ENCODE measurements at regions not wholly inside any gene's neighbourhood (a gene's known extent, or its start where the extent isn't known, plus 50 kb on each side); places are given as distances from the start of the nearest gene placed in this dataset.

DNA sequence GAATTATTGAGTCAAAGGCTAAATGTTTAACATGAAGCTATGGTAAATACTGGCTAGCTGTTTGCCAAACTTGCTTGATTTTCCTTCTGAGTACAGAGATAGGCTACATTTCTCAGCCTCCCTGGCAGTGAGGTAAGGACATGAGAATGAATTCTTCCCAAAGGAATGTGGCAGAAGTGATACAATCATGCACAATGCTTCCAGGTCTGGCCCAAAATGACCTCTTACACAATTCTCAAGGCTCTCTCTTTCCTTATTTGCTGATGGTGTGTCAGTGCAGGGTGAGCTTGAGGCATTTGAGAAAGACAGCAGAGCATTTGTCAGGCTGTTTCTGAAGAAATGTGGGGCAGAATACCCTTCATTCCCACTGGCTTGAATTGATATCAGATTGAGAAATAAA, 95.6 kb upstream of the NABP1 start:
- Histone ChIP-seq H3K9me3 (ENCODE audit: control insufficient read depth, insufficient read depth, low read length) (no peaks in the 10 kb centered on the region), H3K27me3 (ENCODE audit: control insufficient read depth, insufficient read depth, low read length) (no peaks in the 10 kb centered on the region), H3K36me3 (ENCODE audit: control insufficient read depth, insufficient read depth, low read length) (no peaks in the 10 kb centered on the region), H3K4me3 (ENCODE audit: low read depth, low read length) (no peak overlapping the region), H3K4me1 (ENCODE audit: control insufficient read depth, insufficient read depth, low read length) (no peaks in the 10 kb centered on the region), H3K27ac (ENCODE audit: low read depth, low read length) (no peak overlapping the region)
- DNase-seq (ENCODE audit: low read depth in 4 of 6, low spot score in 6 of 6) = no peak

DNA sequence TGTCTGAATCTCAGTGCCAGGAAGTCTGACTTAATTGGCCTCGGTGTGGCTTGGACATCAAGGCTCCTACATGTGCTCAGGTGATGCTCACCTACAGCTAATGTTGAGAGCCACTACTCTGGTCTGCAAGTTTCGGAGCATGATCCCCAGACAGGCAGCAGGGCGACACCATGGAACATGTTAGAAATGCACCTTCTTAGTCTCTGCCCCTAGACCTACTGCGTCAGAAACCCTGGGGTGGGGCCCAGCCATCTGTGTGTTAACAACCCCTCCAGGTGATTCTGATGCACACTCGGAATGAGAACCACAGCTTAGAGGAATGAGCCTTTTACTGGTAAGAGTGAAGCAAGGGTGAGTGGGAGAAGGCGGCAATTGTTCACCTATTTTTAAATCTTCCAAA, 86.9 kb upstream of the NABP1 start:
- H3K27ac ChIP-seq (ENCODE audit: low read depth, low read length) = no peak overlapping the region
- no peaks in the 10 kb centered on the region for H3K27me3 ChIP-seq (ENCODE audit: control insufficient read depth, insufficient read depth, low read length)
- H3K9me3 ChIP-seq (ENCODE audit: control insufficient read depth, insufficient read depth, low read length) = no peaks in the 10 kb centered on the region
- no peaks in the 10 kb centered on the region for H3K4me1 ChIP-seq (ENCODE audit: control insufficient read depth, insufficient read depth, low read length)
- 98% methylated on average over 3 of the region's 6 CpGs for WGBS (ENCODE audit: insufficient coverage)
- no peak overlapping the region for H3K4me3 ChIP-seq (ENCODE audit: low read depth, low read length)
- no peaks in the 10 kb centered on the region for H3K36me3 ChIP-seq (ENCODE audit: control insufficient read depth, insufficient read depth, low read length)
- DNase-seq (ENCODE audit: low read depth in 4 of 6, low spot score in 6 of 6) = no peak

DNA sequence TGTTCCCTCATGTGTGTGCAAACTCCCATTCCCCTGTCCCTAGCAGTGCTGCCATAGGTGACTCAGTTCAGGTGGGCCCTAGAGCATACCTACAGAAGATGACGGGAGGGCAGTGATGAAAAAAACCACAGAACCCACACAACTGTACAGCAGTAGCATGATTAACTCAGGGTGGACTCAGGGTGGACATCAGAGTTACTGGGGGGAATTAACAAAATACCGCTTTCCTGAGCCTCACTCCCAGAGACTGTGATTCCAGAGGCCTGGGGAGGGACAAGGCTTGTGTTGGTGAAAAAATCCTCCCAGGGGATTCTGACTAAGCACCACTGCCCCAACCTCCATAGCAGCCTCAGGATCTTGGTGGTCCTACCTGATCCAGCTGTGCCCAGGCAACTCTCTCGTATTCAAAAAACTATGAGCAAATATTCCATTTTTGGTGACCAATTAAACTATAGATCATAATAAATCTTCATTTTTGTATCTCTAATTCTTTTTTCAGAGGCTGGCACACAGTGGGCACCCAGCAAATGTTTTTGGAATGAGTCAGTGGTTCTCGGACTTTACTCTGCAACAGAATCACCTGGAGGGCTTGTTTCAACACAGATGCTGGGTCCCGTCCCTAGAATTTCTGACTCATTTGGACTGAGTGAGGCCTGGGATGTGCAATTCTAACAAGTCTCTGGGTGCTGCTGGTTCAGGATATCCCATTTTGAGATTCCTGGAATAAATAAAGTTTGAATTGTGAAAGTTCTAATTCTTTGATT, 84.1 kb upstream of the NABP1 start:
- Histone ChIP-seq H3K4me3 (ENCODE audit: low read depth, low read length) (no peak overlapping the region), H3K27me3 (ENCODE audit: control insufficient read depth, insufficient read depth, low read length) (no peaks in the 10 kb centered on the region), H3K4me1 (ENCODE audit: control insufficient read depth, insufficient read depth, low read length) (no peaks in the 10 kb centered on the region), H3K9me3 (ENCODE audit: control insufficient read depth, insufficient read depth, low read length) (no peaks in the 10 kb centered on the region), H3K27ac (ENCODE audit: low read depth, low read length) (no peak overlapping the region), H3K36me3 (ENCODE audit: control insufficient read depth, insufficient read depth, low read length) (no peaks in the 10 kb centered on the region)
- 93% methylated on average over 2 of the region's 5 CpGs for WGBS (ENCODE audit: insufficient coverage)
- DNase-seq (ENCODE audit: low read depth in 4 of 6, low spot score in 6 of 6) = no peak

- no peaks in the 10 kb centered on the region for H3K36me3 ChIP-seq (ENCODE audit: control insufficient read depth, insufficient read depth, low read length)
- H3K4me1 ChIP-seq (ENCODE audit: control insufficient read depth, insufficient read depth, low read length) = no peaks in the 10 kb centered on the region
- H3K4me3 ChIP-seq (ENCODE audit: low read depth, low read length) = no peak overlapping the region
- no peaks in the 10 kb centered on the region for H3K9me3 ChIP-seq (ENCODE audit: control insufficient read depth, insufficient read depth, low read length)
- no peak for DNase-seq (ENCODE audit: low read depth in 4 of 6, low spot score in 6 of 6)
- WGBS (ENCODE audit: insufficient coverage) = 90% methylated on average over 4 of the region's 9 CpGs
- no peak overlapping the region for H3K27ac ChIP-seq (ENCODE audit: low read depth, low read length)
- H3K27me3 ChIP-seq (ENCODE audit: control insufficient read depth, insufficient read depth, low read length) = no peaks in the 10 kb centered on the region
These were observed 80.7 kb upstream of the NABP1 start for GRCh38 chr2:191597186-191597751.

DNA sequence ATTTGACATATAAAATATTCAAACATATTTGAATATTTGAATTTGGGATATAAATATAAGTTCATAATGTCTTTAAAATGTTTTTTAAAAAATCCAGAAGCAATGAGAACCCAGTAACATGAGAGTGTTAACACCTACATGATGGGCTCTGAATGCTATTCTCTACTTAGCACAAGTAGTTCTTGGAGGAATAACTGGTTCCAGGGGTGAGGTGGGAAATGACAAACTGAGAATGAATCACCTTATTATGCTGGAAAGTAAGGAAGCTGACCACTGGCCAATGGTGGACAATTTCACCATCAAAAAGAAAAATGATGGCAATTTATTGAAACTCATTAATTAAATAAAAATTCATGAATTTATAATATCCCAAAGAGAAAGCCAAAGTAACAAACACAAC, 79.6 kb upstream of the NABP1 start:
- Histone ChIP-seq H3K36me3 (ENCODE audit: control insufficient read depth, insufficient read depth, low read length) (no peaks in the 10 kb centered on the region), H3K27ac (ENCODE audit: low read depth, low read length) (no peak overlapping the region), H3K27me3 (ENCODE audit: control insufficient read depth, insufficient read depth, low read length) (no peaks in the 10 kb centered on the region), H3K4me1 (ENCODE audit: control insufficient read depth, insufficient read depth, low read length) (no peaks in the 10 kb centered on the region), H3K9me3 (ENCODE audit: control insufficient read depth, insufficient read depth, low read length) (no peaks in the 10 kb centered on the region), H3K4me3 (ENCODE audit: low read depth, low read length) (no peak overlapping the region)
- DNase-seq (ENCODE audit: low read depth in 4 of 6, low spot score in 6 of 6) = no peak

DNA sequence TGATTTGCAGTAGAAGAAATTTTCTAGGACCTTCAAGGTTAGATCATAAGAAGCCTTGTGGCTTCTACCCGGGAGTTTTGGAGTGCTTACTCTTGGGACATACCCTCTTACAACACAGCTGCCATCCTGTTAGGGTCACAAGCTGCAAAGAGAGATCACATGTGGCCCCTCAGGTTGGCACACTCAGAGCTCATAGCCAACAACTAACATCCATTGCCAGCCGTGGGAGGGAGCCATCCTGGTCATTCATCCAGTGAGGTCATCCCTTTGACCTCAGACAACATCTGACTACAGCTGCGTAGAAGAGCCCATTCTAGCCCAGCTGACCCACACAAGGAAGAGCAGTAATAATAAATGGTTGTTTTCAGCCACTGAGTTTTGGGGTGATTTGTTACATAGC, 76.9 kb upstream of the NABP1 start:
- no peak overlapping the region for H3K4me3 ChIP-seq (ENCODE audit: low read depth, low read length)
- no peaks in the 10 kb centered on the region for H3K9me3 ChIP-seq (ENCODE audit: control insufficient read depth, insufficient read depth, low read length)
- H3K27ac ChIP-seq (ENCODE audit: low read depth, low read length) = no peak overlapping the region
- no peaks in the 10 kb centered on the region for H3K27me3 ChIP-seq (ENCODE audit: control insufficient read depth, insufficient read depth, low read length)
- no peak for DNase-seq (ENCODE audit: low read depth in 4 of 6, low spot score in 6 of 6)
- 67% methylated on average over 2 of the region's 3 CpGs for WGBS (ENCODE audit: insufficient coverage)
- H3K4me1 ChIP-seq (ENCODE audit: control insufficient read depth, insufficient read depth, low read length) = no peaks in the 10 kb centered on the region
- H3K36me3 ChIP-seq (ENCODE audit: control insufficient read depth, insufficient read depth, low read length) = no peaks in the 10 kb centered on the region

GRCh38 chr2:191604154-191604553, 73.8 kb upstream of the NABP1 start:
- WGBS (ENCODE audit: insufficient coverage) = 63% methylated on average over 2 of the region's 4 CpGs
- no peak for DNase-seq (ENCODE audit: low read depth in 4 of 6, low spot score in 6 of 6)
- Histone ChIP-seq H3K4me3 (ENCODE audit: low read depth, low read length) (no peak overlapping the region), H3K27ac (ENCODE audit: low read depth, low read length) (no peak overlapping the region), H3K9me3 (ENCODE audit: control insufficient read depth, insufficient read depth, low read length) (no peaks in the 10 kb centered on the region), H3K4me1 (ENCODE audit: control insufficient read depth, insufficient read depth, low read length) (no peaks in the 10 kb centered on the region), H3K27me3 (ENCODE audit: control insufficient read depth, insufficient read depth, low read length) (no peaks in the 10 kb centered on the region), H3K36me3 (ENCODE audit: control insufficient read depth, insufficient read depth, low read length) (no peaks in the 10 kb centered on the region)

GRCh38 chr2:191607096-191607495, 70.8 kb upstream of the NABP1 start:
- H3K36me3 ChIP-seq (ENCODE audit: control insufficient read depth, insufficient read depth, low read length) = no peaks in the 10 kb centered on the region
- no peak for DNase-seq (ENCODE audit: low read depth in 4 of 6, low spot score in 6 of 6)
- no peaks in the 10 kb centered on the region for H3K4me1 ChIP-seq (ENCODE audit: control insufficient read depth, insufficient read depth, low read length)
- no peaks in the 10 kb centered on the region for H3K27me3 ChIP-seq (ENCODE audit: control insufficient read depth, insufficient read depth, low read length)
- no peak overlapping the region for H3K27ac ChIP-seq (ENCODE audit: low read depth, low read length)
- no peak overlapping the region for H3K4me3 ChIP-seq (ENCODE audit: low read depth, low read length)
- WGBS (ENCODE audit: insufficient coverage) = 80% methylated on average over 1 of the region's 1 CpG
- no peaks in the 10 kb centered on the region for H3K9me3 ChIP-seq (ENCODE audit: control insufficient read depth, insufficient read depth, low read length)

DNA sequence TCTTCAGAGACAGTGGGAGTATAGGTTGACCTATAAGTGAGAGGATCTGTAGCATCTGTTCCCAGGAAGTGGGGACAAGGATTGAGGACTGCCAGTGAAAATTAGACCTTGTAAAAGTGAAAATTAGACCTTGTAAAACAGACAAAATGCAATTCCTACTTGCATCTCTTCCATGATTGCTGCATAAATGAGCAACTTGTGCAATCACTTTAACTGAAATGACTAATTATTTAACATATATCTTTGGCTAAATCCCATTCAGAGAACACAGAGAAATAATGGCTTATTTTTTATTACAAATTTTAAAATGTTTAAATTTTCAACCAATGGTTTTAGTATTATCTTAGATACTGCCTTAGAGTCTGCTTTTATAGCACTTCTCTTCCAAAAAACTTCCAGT, 67.2 kb upstream of the NABP1 start:
- H3K36me3 ChIP-seq (ENCODE audit: control insufficient read depth, insufficient read depth, low read length) = no peaks in the 10 kb centered on the region
- H3K4me1 ChIP-seq (ENCODE audit: control insufficient read depth, insufficient read depth, low read length) = no peaks in the 10 kb centered on the region
- H3K27ac ChIP-seq (ENCODE audit: low read depth, low read length) = no peak overlapping the region
- no peaks in the 10 kb centered on the region for H3K9me3 ChIP-seq (ENCODE audit: control insufficient read depth, insufficient read depth, low read length)
- H3K4me3 ChIP-seq (ENCODE audit: low read depth, low read length) = no peak overlapping the region
- H3K27me3 ChIP-seq (ENCODE audit: control insufficient read depth, insufficient read depth, low read length) = no peaks in the 10 kb centered on the region
- no peak for DNase-seq (ENCODE audit: low read depth in 4 of 6, low spot score in 6 of 6)

DNA sequence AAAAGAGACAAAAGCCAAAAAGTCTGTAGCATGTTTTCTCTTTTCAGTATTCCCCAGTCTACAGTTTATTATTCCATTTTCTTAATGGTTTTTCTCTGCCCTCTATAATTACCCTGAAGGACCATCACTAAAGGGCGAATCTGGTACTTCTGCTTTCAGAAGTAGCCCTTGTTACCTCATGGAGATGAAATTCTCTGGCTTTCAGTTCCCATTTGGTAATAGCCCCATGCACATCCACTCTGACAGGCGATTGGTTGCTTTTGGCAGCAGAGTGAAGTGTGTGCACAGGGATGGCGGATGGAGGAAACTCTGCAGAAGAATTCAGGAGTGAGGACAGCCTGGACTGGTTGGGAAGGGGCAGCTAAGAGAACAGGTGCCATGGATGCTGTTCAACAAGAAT, 66.3 kb upstream of the NABP1 start:
- 88% methylated on average over 2 of the region's 3 CpGs for WGBS (ENCODE audit: insufficient coverage)

More for the DNA sequence above, 66.3 kb upstream of the NABP1 start:
- Histone ChIP-seq H3K27me3 (ENCODE audit: control insufficient read depth, insufficient read depth, low read length) (no peaks in the 10 kb centered on the region), H3K36me3 (ENCODE audit: control insufficient read depth, insufficient read depth, low read length) (no peaks in the 10 kb centered on the region), H3K9me3 (ENCODE audit: control insufficient read depth, insufficient read depth, low read length) (no peaks in the 10 kb centered on the region), H3K4me1 (ENCODE audit: control insufficient read depth, insufficient read depth, low read length) (no peaks in the 10 kb centered on the region), H3K27ac (ENCODE audit: low read depth, low read length) (no peak overlapping the region), H3K4me3 (ENCODE audit: low read depth, low read length) (no peak overlapping the region)
- DNase-seq (ENCODE audit: low read depth in 4 of 6, low spot score in 6 of 6) = peak in 1 of 6 donors; percentile 11
